ENCODE measurements at regions not wholly inside any gene's neighbourhood (a gene's known extent, or its start where the extent isn't known, plus 50 kb on each side); places are given as distances from the start of the nearest gene placed in this dataset.

DNA sequence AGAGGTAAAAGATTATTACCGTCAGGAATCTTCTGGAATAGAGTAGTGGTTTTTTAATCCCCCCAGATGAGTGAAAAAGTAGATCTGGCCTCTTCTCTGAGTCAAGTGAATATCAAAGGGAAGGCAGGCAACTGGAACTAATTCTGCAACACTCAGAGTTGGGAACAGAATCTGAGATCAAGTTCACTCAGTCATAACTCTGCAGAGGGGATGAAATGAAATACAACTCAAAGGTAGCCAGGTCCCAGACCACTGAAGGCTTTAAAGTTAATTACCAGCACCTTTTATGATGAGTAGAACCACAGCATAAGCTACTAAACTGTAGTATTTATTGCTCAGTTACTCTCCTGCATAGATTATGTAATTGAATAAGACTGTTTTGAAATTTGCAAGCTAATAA lies 455.6 kb upstream of the AKR1E2 start:
- intact Hi-C loops (cut with micrococcal nuclease), result loop anchor here (5.0 kb wide), 2 partner anchors 287 to 443 kb away; no protein-coding TSS in a partner anchor
- FAIRE-seq (no peak), DNase-seq (ENCODE audit: low read depth, low spot score) (peak; percentile 26)
- H3K4me2 ChIP-seq (ENCODE audit: insufficient read depth, low read length), result no peak overlapping the region
- no peaks in the 10 kb centered on the region for H4K20me1 ChIP-seq (replicated peaks; ENCODE audit: control insufficient read depth, extremely low read depth, insufficient read depth, low read length)
- no peak overlapping the region for H3K4me3 ChIP-seq (replicated peaks in 1 of 3; ENCODE audit: insufficient read depth in 1 of 3, low read depth in 1 of 3, low read length in 3 of 3)
- H2AFZ ChIP-seq (ENCODE audit: low read depth, low read length), result no peak overlapping the region
- H3K79me2 ChIP-seq (ENCODE audit: control insufficient read depth, insufficient read depth, low read length), result no peaks in the 10 kb centered on the region
- H3K36me3 ChIP-seq (ENCODE audit: control insufficient read depth in 2 of 2, extremely low read depth in 1 of 2, insufficient read depth in 2 of 2, low read length in 2 of 2), result no peaks in the 10 kb centered on the region
- POLR2A ChIA-PET, result no interaction called here
- no peak overlapping the region for H3K9ac ChIP-seq (replicated peaks; ENCODE audit: extremely low read depth, insufficient read depth, low read length)
- no peaks in the 10 kb centered on the region for H3K27me3 ChIP-seq (ENCODE audit: control insufficient read depth in 2 of 2, insufficient read depth in 2 of 2, low read length in 2 of 2)
- TF ChIP-seq POLR2A (IDR thresholded peaks at IDR 0.05; ENCODE audit: low read depth, low read length) (no peak), JUN (IDR thresholded peaks at IDR 0.05; ENCODE audit: borderline replicate concordance, insufficient read depth, insufficient read length, low read depth) (no peak), CTCF (IDR thresholded peaks at IDR 0.05; ENCODE audit: extremely low read depth in 1 of 2, insufficient read depth in 1 of 2, low read depth in 1 of 2, low read length in 2 of 2) (no peak), MAX (IDR thresholded peaks at IDR 0.05; ENCODE audit: insufficient read depth, insufficient read length) (no peak), GATA2 (IDR thresholded peaks at IDR 0.05; ENCODE audit: insufficient read depth, insufficient read length, low read depth, low read length) (no peak), EZH2 (IDR thresholded peaks at IDR 0.05; ENCODE audit: borderline replicate concordance, low read depth, low read length, severe bottlenecking) (no peak), POLR2AphosphoS5 (IDR thresholded peaks at IDR 0.05; ENCODE audit: insufficient read depth, low read depth, low read length) (no peak), MYC (IDR thresholded peaks at IDR 0.05; ENCODE audit: low read depth, low read length) (no peak), FOS (IDR thresholded peaks at IDR 0.05; ENCODE audit: borderline replicate concordance, insufficient read depth, low read length) (no peak)
- no peaks in the 10 kb centered on the region for H3K9me3 ChIP-seq (replicated peaks; ENCODE audit: control insufficient read depth, insufficient read depth, low read length)
- peaks cover 14% of the 10 kb centered on the region for H3K4me1 ChIP-seq (ENCODE audit: control insufficient read depth, extremely low read depth, insufficient read depth, low read length)
- dilution Hi-C loops (cut with MboI; ENCODE audit: extremely low pct_ligation_motif_present, low sequenced_read_pairs), result no loop called here
- H3K9me1 ChIP-seq (replicated peaks; ENCODE audit: control insufficient read depth, extremely low read depth, insufficient read depth, low read length), result no peaks in the 10 kb centered on the region
- CTCF ChIA-PET, result interaction anchor here (0.7 to 1.8 kb wide), 3 partner anchors 9 to 224 kb away, joined by 3 to 4 read pairs (median 4); no protein-coding TSS in a partner anchor
- no peak overlapping the region for H3K27ac ChIP-seq (ENCODE audit: insufficient read depth, low read depth, low read length)
- no TSS peak for BruUV-seq (replicated peaks)
